ENCODE measurements at regions not wholly inside any gene's neighbourhood (a gene's known extent, or its start where the extent isn't known, plus 50 kb on each side); places are given as distances from the start of the nearest gene placed in this dataset.
"Not testable (repeated sequence)": the region's sequence is repeated elsewhere in the genome, so short reads cannot be mapped to it uniquely, and the experiment has no call there.

- no peak for DNase-seq
These were observed 95.2 kb upstream of the UBE2E1 start for GRCh38 chr3:23710555-23710954.

- no peak for DNase-seq
These were observed 93.8 kb upstream of the UBE2E1 start for GRCh38 chr3:23711916-23712494.

GRCh38 chr3:23712656-23713559 is 92.8 kb upstream of the UBE2E1 start:
- DNase-seq = peak; percentile 58 to 82

GRCh38 chr3:23713641-23714040 is 92.1 kb upstream of the UBE2E1 start:
- DNase-seq = no peak

- DNase-seq = no peak
These were observed 85.7 kb upstream of the UBE2E1 start for GRCh38 chr3:23720059-23720458.

GRCh38 chr3:23720885-23721284 is 84.9 kb upstream of the UBE2E1 start:
- DNase-seq = no peak

- DNase-seq = peak in 1 of 2 experiments; percentile 9
These were observed 82.6 kb upstream of the UBE2E1 start for GRCh38 chr3:23723141-23723540.

DNA sequence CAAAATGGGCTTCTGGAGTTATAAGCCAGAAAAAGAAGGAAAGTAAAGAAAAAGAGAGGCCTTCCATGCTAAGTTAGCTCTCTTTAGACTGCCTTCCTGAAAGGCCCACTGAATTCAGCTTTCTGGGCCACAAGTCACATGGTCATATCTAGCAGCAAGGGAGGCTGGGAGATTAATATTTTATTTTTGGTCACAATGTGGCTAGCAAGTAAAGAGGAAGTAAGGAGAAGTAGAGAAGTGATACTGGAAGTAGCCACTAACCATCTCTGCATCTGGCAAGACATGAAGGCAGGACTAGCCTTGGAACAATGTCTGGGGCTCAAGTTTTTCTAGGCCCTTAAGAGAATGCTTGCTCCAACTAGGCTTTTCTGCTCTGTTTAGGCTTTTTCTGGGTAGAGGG is 81.8 kb upstream of the UBE2E1 start:
- no peak for DNase-seq

GRCh38 chr3:23726811-23727548 is 78.8 kb upstream of the UBE2E1 start:
- no peak for DNase-seq

DNA sequence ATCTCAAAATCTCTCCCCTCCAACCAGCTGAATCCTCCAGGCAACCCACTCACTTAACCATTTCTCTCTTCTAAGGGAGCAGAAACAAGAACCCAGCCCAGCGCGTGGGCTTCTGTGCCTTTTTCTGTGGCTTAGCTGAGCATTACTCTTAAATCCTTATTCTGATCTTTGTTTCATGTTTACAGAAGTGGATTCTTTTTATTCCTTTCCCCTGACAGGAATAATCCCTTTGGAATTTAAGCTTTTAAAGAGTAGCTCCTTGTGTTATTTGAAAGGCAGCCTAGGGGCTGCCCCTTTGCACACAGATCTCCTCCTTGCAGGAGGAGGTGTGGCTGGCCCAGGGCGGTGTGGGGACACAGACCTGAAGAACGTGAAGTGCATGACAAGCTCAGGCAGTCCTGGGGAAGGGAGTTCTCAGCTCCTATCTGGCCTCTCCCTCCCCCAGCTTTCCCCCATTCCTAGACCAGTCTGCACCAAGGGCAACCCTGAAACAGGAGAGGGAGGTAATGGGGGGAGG is 77.1 kb upstream of the UBE2E1 start:
- no peak for DNase-seq

- DNase-seq = not testable (repeated sequence)
These were observed 76.4 kb upstream of the UBE2E1 start for GRCh38 chr3:23729362-23729761.

- no peak for DNase-seq
These were observed 71.3 kb upstream of the UBE2E1 start for GRCh38 chr3:23734481-23734880.

DNA sequence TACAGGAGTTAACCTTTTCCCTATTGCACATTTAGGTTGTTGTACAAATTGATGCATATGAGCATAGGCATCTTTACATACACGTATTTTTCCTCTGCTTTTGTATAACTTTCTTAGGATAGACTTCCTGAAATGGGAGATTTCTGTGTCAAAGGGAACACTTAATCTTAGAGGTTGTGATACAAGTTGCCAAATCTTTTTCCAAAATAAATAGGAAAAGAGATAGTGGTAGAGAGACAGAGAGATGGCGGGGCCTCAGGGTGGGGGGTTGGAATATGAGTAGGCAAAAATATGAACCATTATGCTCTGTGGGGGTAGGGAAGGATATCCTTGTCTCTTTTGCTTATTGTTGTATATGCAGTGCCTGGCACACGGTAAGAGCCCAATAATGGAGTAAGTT is 70.7 kb upstream of the UBE2E1 start:
- no peak for DNase-seq

DNA sequence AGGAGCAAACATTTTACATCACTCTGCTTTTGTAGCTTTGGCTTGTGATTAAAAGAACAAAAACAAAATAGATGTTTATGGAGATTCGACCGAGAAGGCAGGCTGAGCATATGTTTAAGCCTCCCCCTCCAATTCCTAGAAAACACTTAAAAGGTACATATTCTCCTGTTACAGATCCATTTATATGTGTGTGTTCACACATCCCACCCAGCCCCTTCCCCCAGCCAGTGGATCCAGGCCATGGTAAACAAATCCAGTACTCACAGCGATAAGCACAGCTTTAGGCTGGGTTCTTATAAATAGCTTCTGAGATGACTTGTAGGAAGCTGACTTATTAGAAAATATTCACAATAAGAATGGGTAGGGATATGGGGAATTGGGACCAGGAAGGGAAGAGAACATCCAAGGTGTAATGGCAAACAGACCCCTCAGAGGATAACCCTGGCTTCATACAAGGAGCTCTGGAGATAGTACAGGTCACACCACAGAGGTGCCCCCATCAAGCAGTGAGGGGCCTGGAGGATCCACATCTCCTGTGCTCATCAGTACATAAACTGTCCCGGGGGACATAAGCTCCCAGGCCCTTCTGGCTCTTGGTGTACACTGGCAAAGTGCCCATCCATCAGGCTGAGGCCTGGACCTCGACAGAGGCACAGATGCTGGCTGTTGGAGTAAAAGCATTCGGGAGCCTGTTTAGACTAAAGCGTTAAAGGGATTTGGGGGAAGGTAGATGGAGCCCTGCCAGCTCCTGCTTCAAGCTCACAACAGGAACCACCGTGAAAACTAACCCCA is 70.0 kb upstream of the UBE2E1 start:
- peak; percentile 97 to 99 for DNase-seq

- no peak for DNase-seq
These were observed 66.8 kb upstream of the UBE2E1 start for GRCh38 chr3:23738944-23739343.

- DNase-seq = no peak
These were observed 66.2 kb upstream of the UBE2E1 start for GRCh38 chr3:23739536-23739935.

- DNase-seq = no peak
These were observed 65.2 kb upstream of the UBE2E1 start for GRCh38 chr3:23740517-23740965.

DNA sequence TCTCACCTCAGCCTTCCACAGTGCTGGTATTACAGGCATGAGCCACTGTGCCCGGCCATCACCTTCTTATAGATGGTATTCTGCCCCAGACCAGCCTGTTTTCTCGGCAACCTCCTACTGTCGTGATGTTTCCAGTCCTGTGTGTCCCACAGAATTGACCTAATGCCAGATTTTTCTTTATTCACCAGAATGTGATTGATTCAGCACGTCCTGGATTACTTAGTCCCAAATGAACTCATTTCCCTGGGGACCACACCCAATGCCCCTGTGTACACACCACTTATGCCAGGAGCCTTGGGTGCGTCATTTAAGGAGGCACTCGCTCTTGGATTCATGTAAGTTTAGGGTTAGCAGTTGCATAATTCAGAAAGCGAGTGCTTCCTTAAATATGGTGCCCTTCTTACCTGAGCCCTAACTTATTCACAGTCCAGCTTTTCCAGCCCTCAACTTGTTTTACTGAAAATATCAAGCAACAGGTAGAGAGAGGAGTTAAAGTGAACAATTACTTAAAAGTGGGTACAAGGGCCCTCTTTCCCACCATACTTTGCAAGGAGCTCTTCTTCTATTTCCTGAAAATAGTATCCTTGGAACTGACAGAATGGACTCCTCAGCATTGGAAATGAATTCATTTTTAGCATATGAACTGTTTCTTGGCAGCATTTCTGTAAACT is 64.6 kb upstream of the UBE2E1 start:
- no peak for DNase-seq

- no peak for DNase-seq
These were observed 62.5 kb upstream of the UBE2E1 start for GRCh38 chr3:23743141-23743784.

DNA sequence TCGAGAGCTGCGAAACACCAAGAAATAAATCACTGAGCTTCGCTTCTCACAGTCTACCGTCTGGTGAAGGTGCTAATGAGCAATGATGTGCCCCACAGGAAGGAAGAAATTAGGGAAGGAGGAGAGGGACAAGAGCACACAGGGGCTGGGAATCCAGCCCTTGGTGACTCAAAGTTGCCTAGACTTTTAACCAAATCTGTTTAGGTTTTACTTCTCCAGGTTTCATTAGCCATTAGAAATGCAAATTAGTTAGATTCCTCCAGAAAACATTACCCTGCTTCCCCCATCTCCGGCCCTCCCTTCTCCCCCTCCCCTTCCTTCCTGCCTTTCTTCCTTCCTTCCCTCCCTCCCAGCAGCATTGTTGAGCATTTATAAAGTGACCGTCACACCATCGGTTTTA is 59.3 kb upstream of the UBE2E1 start:
- no peak for DNase-seq

DNA sequence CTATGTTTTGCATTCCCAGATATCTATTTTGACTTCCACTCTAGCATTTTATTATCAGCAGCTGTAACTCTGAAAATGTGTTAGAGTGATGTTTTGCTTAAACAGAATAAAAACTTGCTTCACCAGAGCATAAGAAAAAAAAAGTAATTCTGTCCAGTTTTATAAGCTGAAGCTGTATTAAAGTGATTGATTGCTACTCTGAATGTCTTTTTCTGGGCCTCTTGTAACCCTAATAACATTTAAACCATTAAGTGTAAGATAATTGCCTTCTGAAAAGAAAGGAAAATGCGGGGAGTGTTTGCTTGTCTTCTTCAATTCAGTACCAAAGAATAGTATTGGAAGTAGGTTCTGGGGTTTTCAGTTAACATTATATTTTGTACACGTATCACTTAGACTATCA is 57.9 kb upstream of the UBE2E1 start:
- DNase-seq = no peak
